ENCODE measurements at regions not wholly inside any gene's neighbourhood (a gene's known extent, or its start where the extent isn't known, plus 50 kb on each side); places are given as distances from the start of the nearest gene placed in this dataset.

- DNase-seq, result peak; percentile 72
Measured at GRCh38 chr12:91418221-91419090, 235.8 kb upstream of the DCN start.

- DNase-seq, result no peak
Measured at GRCh38 chr12:91417650-91418049, 235.0 kb upstream of the DCN start.

- no peak for DNase-seq
Measured at GRCh38 chr12:91414636-91415035, 232.0 kb upstream of the DCN start.

GRCh38 chr12:91413581-91414546, 231.2 kb upstream of the DCN start:
- no peak for DNase-seq

- no peak for DNase-seq
Measured at GRCh38 chr12:91406920-91407341, 224.3 kb upstream of the DCN start.

GRCh38 chr12:91404441-91404840, 221.8 kb upstream of the DCN start:
- DNase-seq, result no peak

- DNase-seq, result no peak
Measured at GRCh38 chr12:91401190-91401589, 218.6 kb upstream of the DCN start.

- DNase-seq, result no peak
Measured at GRCh38 chr12:91400271-91400670, 217.7 kb upstream of the DCN start.

GRCh38 chr12:91397866-91398532, 215.4 kb upstream of the DCN start:
- DNase-seq, result no peak

GRCh38 chr12:91396293-91396692, 213.7 kb upstream of the DCN start:
- no peak for DNase-seq

- no peak for DNase-seq
Measured at GRCh38 chr12:91395628-91396135, 213.1 kb upstream of the DCN start.

GRCh38 chr12:91394903-91395302, 212.3 kb upstream of the DCN start:
- DNase-seq, result no peak

GRCh38 chr12:91388573-91388972, 206.0 kb upstream of the DCN start:
- DNase-seq, result peak; percentile 24

- DNase-seq, result no peak
Measured at GRCh38 chr12:91387461-91388134, 205.0 kb upstream of the DCN start.

- DNase-seq, result no peak
Measured at GRCh38 chr12:91384806-91385205, 202.2 kb upstream of the DCN start.

GRCh38 chr12:91384366-91384765, 201.7 kb upstream of the DCN start:
- DNase-seq, result no peak

GRCh38 chr12:91383099-91383498, 200.5 kb upstream of the DCN start:
- DNase-seq, result no peak

- peak; percentile 91 for DNase-seq
Measured at GRCh38 chr12:91382081-91382543, 199.5 kb upstream of the DCN start.

GRCh38 chr12:91381309-91381804, 198.7 kb upstream of the DCN start:
- DNase-seq, result peak; percentile 50

- no peak for DNase-seq
Measured at GRCh38 chr12:91380631-91381030, 198.0 kb upstream of the DCN start.

- no peak for DNase-seq
Measured at GRCh38 chr12:91379051-91379775, 196.6 kb upstream of the DCN start.
